EL (cell line): ENCODE measurements at regions not wholly inside any gene's neighbourhood (a gene's known extent, or its start where the extent isn't known, plus 50 kb on each side); places are given as distances from the start of the nearest gene placed in this dataset.

Experiments
- DNase-seq: peaks from one replicate; pipeline ENCODE4 v3.0.0-alpha.2; 2016

GRCh38 chr2:60292242-60292641 is 261.2 kb downstream of the BCL11A start:
- DNase-seq, result no peak

GRCh38 chr2:60290509-60290908 is 262.9 kb downstream of the BCL11A start:
- no peak for DNase-seq

GRCh38 chr2:60285626-60286316 is 267.7 kb downstream of the BCL11A start:
- no peak for DNase-seq

- DNase-seq, result no peak
Observed at GRCh38 chr2:60283626-60284025, 269.8 kb downstream of the BCL11A start.

GRCh38 chr2:60282886-60283285 is 270.6 kb downstream of the BCL11A start:
- DNase-seq, result no peak

- no peak for DNase-seq
Observed at GRCh38 chr2:60281730-60282129, 271.7 kb downstream of the BCL11A start.

- no peak for DNase-seq
Observed at GRCh38 chr2:60280238-60280637, 273.2 kb downstream of the BCL11A start.

- no peak for DNase-seq
Observed at GRCh38 chr2:60278906-60279305, 274.5 kb downstream of the BCL11A start.

GRCh38 chr2:60275958-60276357 is 277.5 kb downstream of the BCL11A start:
- no peak for DNase-seq

- no peak for DNase-seq
Observed at GRCh38 chr2:60273836-60274235, 279.6 kb downstream of the BCL11A start.

- no peak for DNase-seq
Observed at GRCh38 chr2:60271713-60272112, 281.7 kb downstream of the BCL11A start.

- DNase-seq, result no peak
Observed at GRCh38 chr2:60271131-60271530, 282.3 kb downstream of the BCL11A start.

- no peak for DNase-seq
Observed at GRCh38 chr2:60268661-60269060, 284.8 kb downstream of the BCL11A start.

GRCh38 chr2:60268032-60268431 is 285.4 kb downstream of the BCL11A start:
- DNase-seq, result no peak

- no peak for DNase-seq
Observed at GRCh38 chr2:60267122-60267521, 286.3 kb downstream of the BCL11A start.

GRCh38 chr2:60262178-60262577 is 291.3 kb downstream of the BCL11A start:
- DNase-seq, result no peak

- DNase-seq, result peak; percentile 14
Observed at GRCh38 chr2:60260639-60261296, 292.7 kb downstream of the BCL11A start.

- no peak for DNase-seq
Observed at GRCh38 chr2:60259781-60260180, 293.7 kb downstream of the BCL11A start.

- no peak for DNase-seq
Observed at GRCh38 chr2:60252581-60253150, 300.8 kb downstream of the BCL11A start.

- DNase-seq, result no peak
Observed at GRCh38 chr2:60251247-60251646, 302.2 kb downstream of the BCL11A start.

- DNase-seq, result no peak
Observed at GRCh38 chr2:60249879-60250278, 303.6 kb downstream of the BCL11A start.

GRCh38 chr2:60247471-60247870 is 306.0 kb downstream of the BCL11A start:
- DNase-seq, result no peak

- DNase-seq, result no peak
Observed at GRCh38 chr2:60246583-60246982, 306.9 kb downstream of the BCL11A start.

- no peak for DNase-seq
Observed at GRCh38 chr2:60234274-60234986, 319.0 kb downstream of the BCL11A start.
